ENCODE measurements at regions not wholly inside any gene's neighbourhood (a gene's known extent, or its start where the extent isn't known, plus 50 kb on each side); places are given as distances from the start of the nearest gene placed in this dataset.
"Not testable (repeated sequence)": the region's sequence is repeated elsewhere in the genome, so short reads cannot be mapped to it uniquely, and the experiment has no call there.

DNA sequence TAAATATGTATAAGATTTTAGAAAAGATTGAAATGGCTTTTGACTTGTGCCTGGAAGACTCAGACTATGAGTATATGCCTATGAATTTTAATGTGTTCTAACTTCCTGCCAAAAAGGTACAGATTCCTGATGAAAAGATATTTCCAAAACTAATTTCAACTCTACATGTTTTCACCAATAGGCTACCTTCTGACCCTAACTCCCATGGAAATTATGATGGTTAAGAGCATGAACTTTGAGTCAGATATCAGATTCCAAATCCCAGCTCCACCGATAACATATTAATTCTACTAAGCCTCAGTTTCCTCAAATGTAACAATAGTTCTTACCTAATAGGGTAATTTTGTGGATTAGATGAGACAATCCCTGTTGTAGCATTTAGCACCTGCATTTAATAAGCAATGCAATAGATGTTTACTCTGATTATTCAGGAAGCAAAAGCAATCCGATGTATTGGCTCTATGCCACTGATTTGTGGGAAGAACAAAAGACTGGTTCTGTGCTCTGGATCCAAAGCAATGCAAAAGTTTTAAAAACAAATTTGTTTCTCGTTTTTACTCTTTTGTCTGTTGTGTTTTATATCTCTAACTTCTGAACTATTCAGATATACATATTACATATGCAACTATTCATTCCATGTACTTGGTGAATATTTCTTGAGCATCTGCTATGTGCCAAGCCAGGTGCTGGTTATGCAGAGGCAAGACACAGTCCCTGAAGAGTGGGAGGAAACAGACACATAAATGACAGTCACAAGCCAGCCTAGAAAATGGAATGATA lies 115.4 kb downstream of the GATA6 start:
- no peak for DNase-seq (ENCODE audit: low spot score)

DNA sequence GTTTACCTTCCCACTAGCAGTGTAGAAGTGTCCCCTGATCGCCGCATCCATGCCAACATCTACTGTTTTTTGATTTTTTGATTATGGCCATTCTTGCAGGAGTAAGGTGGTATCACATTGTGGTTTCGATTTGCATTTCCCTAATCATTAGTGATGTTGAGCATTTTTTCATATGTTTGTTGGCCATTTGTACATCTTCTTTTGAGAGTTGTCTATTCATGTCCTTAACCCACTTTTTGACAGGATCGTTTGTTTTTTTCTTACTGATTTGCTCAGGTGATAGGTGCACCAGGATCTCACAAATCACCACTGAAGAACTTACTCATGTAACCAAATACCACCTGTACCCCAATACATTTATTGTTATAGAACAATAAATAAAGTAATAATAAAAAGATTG lies 114.5 kb downstream of the GATA6 start:
- DNase-seq (ENCODE audit: low spot score) = not testable (repeated sequence)

DNA sequence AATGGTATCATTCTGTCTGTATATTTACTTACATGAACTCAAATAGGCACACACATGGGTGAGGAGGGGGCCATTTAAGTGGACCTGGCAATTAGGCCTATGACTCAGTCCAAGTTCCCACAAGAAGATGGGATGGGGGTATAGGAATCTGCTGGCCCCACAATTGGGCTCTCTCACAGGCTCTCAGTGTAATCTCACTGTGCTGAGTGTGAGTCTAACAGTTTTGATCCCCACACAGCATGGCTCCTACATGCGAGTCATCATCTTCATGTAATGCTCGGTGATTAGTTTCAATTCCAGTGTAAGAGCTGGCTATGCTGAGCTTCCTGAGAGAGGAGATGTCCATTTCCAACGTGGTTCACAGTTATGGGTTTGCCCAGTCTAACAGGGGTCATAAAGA lies 114.0 kb downstream of the GATA6 start:
- no peak for DNase-seq (ENCODE audit: low spot score)

DNA sequence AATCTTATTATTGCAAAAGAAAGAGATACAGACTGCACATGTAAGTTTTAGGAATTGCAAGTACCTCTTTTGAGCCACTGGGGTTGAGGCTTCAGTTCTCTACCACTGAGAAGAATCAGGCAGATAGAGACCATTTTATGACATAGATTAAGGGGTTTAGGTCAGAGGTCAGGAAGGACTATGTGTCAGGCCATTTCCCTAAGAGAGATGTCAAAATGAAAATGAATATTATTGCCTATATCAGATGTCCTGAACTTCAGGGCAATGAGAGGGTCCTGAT lies 113.7 kb downstream of the GATA6 start:
- DNase-seq (ENCODE audit: low spot score) = no peak

DNA sequence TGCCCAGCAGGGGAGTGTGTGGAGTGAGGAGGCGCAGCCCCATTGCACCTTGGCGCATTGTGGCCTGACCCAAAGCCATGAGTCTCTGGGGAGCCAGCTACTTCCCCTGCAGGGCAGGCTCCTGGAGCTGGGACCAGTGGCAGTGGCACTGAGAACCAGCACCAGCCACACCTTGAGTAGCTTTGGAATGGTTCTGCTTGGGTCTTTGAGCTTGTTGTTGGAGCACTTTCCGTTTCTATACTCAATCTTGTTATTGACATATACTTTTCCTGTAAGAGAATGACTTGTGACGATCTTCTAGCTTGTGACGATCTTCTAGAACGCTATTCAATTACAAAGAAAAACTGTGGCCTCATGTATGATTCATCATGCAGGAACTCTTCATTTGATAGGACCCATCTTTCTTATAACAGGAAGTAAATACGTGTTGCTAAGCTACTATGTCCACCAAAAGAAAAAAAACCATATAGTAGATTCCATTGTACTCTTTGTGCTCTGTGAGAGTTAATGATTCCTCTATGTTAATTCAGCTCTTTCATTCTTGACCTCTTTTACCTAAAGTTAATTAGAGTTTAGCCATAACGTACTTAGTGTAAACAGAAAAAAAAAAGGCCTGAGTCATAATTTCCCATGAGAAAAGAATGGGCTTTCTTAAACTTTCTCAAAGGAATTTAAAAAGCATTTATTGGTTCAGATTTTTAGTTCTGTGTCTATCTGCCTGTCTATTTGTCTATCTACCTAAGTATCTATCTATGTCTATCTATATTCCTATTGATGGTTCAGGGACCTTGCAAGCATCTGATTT lies 113.1 kb downstream of the GATA6 start:
- no peak for DNase-seq (ENCODE audit: low spot score)

DNA sequence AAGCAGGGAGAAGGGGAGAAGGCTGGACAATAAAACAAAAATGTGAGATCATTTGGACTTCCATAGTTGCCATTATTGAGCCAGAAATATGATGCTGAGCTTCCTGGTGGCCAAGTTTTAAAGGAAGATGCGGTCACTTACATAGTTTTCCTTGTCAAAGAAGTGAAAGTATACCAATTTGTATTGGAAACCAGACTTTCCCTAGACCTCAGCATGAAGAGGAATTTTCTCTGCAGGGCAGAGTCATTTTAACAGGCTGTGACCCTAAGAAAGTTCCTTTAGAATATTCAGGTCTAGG lies 111.0 kb downstream of the GATA6 start:
- DNase-seq (ENCODE audit: low spot score) = no peak

DNA sequence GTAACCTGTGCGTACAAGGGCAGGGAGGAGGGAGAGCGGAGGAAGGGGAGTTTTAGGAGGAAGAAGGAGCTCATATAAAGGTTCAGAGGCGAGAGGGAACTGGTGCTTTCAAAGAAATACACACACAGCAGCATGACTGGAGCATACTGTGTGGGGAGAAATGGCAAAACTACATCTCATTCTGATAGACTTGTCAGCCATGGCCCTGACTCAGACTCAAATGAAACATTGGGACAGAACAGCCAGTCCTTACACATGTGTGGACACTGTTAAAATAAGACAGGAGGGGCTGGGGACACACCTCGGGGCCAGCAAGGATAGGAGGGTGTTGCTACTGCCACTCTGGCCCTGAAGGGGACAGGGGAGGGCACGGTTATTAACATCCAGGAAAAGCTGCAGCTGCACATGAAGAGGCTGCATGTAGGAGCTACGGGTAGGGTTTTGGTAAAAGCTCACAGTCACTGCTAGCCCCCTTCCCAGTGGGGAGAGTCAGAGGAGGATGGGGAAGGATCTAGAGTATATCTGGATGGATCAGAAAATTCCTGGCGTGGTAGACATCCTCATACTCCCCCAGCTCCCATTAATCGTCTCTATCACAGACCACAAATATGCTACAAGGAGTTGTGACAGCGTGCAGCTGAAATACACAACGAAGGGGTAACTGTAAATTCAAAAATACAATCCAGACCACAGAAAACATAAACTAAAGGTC lies 110.5 kb downstream of the GATA6 start:
- DNase-seq (ENCODE audit: low spot score) = no peak

DNA sequence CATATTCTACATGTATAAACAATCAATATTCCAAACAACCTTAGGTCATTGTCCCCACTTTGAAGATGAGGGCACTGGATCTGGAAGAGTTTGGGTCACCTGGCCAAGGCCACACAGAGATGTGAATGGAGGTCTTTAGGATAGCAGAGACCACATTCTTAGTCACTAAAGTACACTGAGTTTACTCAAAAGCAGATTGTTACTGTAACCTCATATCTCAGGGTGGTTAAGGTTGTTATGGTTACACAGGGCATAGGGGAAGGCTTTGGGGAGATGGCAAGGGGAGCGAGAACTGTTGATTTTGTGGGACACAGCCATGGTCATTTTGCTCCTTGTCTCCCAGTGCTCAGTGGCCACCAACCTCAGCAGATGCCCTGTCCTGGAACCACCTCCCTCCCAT lies 109.4 kb downstream of the GATA6 start:
- no peak for DNase-seq (ENCODE audit: low spot score)

DNA sequence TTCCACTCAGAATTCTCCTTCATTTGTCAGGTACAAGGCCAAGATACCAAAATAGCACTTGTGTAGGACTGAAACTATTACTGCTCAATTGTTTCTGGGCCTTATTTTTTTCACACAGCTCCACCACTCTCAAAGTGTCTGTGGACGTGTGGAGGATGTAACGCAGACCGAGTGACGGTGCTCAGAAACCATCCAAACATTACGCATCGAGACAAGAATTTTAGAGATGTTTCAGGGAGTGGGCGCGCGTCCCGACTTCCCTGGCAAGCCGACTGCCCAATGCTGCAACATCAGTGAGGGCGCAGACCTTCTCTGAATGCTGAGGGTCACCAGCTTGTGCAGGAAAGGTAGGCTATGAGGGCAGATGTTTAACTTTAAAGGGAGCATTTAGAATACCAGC lies 108.4 kb downstream of the GATA6 start:
- no peak for DNase-seq (ENCODE audit: low spot score)

DNA sequence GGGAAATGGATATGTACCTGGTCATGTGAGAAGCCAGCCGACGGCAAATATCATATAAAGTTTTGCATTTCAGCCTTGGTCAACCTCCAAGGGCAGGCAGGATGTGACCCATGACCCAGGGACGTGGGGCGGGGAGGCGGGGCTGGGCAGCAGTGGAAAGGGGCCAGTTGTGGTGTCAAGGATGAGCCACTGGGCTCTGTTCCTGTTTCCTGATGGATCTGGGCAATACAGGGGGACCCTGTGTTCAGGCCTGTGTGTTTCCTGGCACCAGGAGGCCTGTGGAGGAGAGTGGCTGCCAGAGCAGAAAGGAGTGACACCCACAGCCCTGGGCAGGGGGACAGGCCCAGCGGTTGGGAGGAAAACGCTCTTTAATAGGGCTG lies 106.9 kb downstream of the GATA6 start:
- no peak for DNase-seq (ENCODE audit: low spot score)

DNA sequence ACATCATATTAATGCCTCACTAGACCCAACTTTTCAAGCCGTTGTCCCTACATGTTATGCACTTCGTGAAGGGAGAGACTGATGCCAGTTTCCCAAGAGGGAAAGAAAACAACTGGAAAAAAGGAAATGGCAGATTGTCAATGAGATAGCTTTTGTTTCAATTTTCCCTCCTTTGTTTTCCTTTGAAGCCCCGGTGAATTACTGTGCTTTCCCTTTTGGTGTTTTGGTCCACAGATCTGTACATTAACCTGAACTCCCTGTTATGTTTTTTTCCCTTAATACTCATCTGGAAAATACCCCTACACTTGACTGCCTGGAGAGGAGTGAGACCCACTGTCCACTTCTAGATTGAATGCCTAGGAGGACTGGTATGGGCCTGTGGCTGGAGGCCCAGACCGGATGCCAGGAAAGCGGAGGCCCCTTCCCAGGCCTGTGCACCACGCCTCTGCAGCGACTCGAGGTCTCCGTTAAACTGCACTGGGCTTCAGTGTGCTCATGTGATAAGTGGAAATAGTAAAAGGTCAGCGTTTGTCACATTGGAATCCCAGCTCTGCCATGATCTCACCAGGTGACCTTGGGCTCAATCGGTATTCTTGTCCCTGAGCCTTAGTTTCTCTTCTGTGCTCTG lies 106.4 kb downstream of the GATA6 start:
- no peak for DNase-seq (ENCODE audit: low spot score)

DNA sequence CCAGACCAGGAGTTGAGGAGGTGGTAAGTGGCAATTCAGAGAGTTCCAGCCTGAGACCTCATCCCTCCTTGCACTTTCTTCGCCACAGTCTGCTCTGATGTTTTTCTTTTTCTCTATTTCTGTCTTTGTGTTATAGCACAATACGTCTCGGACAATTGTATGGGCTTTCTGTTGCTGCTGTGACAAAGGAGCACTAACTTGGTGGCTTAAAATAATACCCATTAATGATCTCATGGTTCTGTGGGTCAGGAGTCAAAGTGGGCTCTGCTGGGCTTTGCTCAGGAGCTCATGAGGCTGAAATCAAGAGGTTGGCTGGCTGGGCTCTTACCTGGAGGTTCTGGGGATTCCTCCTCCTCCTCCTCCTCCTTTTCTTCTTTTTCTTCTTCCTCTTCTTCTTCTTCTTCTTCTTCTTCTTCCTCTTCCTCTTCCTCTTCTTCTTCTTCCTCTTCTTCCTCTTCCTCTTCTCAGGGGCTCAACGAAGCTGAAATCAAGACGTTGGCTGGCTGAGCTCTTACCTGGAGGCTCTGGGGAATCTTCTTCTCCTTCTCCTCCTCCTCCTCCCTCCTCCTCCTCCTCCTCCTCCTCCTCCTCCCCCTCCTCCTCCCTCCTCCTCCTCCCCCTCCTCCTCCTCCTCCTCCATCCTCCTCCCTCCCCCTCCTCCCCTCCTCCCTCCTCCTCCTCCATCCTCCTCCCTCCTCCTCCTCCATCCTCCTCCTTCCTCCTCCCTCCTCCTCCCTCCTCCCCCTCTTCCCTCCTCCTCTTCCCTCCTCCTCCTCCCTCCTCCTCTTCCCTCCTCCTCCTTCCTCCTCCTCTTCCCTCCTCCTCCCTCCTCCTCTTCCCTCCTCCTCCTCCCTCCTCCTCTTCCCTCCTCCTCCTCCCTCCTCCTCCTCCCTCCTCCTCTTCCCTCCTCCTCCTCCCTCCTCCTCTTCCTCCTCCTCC lies 104.0 kb downstream of the GATA6 start:
- DNase-seq (ENCODE audit: low spot score) = no peak

DNA sequence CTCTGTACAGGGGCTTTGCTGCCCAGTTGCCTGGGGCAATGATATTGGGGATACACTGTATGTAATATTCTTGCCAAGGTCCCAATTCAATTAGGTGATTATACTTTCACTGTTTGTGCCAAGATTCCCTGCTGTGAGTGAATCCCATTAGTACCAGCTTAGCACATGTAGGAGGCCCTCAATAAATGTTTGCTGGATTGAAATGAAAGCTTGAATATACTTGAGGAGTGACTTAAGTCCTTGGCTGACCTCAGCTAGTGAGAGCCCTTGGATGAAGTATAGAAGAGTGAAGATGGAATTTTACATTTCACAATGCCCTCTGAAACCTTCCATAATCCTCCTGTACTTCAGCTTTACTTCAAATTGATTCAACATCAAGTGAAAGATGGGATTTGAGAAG lies 102.9 kb downstream of the GATA6 start:
- DNase-seq (ENCODE audit: low spot score) = no peak

DNA sequence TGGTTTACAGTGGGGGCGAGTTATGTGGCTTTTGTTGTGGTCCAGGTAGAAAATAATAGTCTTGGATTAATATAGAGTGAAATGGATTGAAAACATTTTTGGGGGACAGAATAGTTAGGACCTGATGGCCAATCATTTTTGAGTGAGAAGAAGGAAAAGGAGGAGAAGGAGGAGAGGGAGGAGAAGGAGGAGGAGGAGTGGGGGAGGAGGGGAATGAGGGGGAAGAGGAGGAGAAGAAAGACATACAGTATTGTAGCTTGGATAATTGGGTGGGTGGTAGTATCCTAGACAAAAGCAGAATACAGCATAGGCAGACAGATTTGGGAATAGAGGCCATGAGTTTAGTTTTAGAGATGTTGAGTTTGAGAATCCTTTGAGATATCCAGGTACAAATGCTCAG lies 101.6 kb downstream of the GATA6 start:
- DNase-seq (ENCODE audit: low spot score) = no peak

DNA sequence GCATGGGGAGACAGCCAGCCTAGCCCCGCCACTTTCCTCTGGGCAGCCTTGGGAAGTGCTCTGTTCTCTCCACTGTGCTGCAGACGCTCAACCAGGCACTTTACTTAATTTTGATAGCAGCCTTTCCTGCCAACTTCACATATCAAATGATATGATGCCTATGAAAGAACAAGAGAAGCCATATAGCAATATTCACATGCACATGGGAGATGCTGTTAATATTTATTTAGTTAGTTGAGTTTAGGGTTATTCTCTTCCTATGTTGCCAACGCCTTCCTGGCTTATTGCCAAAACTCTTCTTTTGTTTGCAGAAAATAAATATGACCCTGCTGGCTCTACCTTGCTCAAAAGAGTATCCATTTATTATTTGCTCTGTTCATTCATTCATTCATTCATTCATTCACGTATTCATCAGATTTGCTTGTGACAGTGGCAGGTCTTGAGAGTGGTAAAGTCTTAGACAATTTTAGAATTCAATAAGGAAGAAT lies 99.3 kb downstream of the GATA6 start:
- DNase-seq (ENCODE audit: low spot score) = no peak

DNA sequence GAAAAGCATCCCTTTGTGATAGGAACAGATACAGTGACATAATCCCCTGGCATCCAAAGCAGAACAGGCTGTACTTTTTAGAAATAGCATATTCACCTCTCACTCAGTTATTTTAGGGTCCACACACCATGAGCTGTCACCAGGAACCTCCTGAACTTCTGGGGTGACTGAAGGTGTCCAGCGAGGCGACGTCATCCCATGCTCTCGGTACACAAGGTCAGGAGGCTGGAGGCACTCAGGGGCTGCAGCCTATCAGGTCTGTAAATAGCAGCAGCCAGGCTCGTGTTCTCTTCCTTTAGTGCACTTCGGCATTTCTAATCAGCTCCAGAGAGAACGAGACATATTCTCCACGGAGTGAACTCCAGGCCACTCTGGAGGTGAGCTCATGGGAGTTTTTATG lies 98.3 kb downstream of the GATA6 start:
- DNase-seq (ENCODE audit: low spot score) = no peak

DNA sequence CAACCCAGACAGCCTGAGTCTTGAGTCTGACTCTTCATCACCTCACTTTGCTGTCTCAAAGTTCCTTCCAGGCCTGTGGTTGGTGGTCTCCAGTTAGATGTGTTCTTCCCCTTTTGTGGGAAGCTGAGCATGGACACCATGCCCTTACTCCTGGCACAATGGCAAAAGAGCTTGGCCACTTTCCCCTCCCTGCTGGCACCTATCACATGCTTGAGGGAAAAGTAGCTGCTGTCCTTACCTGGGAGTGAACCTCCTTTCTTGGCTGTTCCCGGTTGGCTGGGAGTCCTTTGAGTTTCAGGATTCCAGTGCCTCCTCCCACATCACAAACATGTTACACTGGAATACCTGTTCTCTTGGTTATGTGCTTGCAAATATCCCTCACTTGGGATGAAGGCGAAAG lies 97.8 kb downstream of the GATA6 start:
- DNase-seq (ENCODE audit: low spot score) = no peak

DNA sequence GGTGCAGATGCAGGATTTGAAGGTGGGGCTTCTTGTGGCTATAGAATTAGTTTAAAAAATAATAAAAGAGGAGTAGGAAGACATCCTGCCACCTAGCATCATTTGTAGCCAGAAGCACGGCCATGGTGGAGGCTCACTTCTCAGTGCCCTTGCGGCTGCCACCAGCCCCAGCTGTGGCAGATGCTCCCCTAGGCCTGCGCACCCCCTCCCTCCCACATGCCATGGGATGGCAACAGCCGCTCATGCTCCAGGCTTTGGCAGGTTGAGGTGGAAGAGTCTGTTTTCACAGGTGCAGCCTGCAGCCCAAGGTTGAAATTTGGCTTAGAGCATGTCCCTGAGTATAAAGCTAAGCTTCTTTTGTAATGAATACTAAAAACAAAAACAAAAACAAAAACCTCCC lies 96.4 kb downstream of the GATA6 start:
- no peak for DNase-seq (ENCODE audit: low spot score)

DNA sequence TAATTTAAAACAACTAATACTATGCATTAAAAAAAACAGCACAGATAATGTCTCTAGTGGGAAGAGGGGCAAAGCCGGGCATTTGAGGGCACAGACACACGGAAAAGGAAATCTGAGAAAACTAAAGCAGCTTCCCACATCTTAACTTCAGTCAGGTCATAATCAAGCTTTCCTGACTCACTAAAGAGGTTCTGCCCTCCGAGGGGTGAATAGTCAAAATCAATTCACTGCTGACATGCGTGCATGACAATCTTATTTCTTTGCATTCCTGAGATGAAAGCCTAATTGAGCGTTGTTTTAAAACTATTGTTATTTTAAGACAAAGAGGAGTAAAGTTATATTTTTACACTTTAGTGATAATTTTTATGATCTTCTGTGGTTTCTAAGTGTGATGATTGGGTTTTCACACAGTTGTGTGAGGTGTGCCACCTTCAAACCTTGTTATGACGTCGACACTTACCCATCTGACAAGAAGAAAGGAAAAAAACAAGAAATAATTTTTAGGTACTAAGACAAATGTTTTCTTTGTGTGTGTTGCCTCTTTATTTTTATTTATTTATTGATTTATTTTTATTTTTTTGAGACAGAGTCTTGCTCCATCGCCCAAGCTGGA lies 90.9 kb downstream of the GATA6 start:
- DNase-seq (ENCODE audit: low spot score) = no peak

DNA sequence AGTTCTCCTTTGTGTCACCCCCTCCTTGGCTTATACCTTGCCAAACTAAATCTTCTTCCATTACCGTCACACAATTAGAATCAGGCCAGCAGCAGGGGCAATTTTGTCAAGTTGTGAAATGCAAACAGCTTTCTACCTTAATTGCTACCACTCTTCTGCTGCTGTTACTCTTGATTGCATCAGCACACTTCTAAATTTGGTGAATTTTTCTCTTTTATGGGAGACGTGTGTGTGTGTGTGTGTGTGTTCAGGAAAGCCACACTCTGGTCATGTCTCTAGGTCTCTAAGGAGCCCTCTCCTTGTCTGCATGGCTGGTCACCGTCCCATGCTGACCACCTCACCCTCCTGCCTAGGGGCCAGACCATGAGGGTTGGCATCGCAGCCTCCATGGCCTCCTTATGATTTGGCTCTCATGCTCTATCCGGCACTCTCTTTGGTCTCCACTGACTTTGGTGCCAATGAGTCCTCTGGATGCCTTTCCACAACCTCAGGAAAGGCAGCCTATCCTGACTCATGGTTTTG lies 87.7 kb downstream of the GATA6 start:
- no peak for DNase-seq (ENCODE audit: low spot score)

DNA sequence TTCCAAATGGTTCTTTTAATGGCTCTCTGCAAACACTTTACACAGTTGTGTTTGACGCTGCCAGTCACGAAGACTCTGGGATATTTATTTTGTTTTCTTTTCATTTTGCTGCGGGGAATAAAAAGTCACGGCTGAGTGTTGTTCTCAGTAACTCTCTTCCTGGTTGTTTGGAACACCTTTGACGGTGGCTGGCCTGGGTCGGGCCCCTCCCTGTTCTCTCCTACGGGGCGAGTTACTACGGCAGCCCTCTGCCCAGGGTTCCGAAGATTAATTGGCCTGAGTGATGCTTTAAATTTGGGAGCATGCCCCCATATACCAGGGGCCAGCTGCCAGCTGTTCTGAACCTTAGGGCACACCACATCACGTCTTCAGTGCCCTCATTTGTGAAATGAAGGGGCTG lies 84.7 kb downstream of the GATA6 start:
- no peak for DNase-seq (ENCODE audit: low spot score)

Data from D341Med (cell line).